ENCODE measurements at regions not wholly inside any gene's neighbourhood (a gene's known extent, or its start where the extent isn't known, plus 50 kb on each side); places are given as distances from the start of the nearest gene placed in this dataset.
"Not testable (repeated sequence)": the region's sequence is repeated elsewhere in the genome, so short reads cannot be mapped to it uniquely, and the experiment has no call there.

DNA sequence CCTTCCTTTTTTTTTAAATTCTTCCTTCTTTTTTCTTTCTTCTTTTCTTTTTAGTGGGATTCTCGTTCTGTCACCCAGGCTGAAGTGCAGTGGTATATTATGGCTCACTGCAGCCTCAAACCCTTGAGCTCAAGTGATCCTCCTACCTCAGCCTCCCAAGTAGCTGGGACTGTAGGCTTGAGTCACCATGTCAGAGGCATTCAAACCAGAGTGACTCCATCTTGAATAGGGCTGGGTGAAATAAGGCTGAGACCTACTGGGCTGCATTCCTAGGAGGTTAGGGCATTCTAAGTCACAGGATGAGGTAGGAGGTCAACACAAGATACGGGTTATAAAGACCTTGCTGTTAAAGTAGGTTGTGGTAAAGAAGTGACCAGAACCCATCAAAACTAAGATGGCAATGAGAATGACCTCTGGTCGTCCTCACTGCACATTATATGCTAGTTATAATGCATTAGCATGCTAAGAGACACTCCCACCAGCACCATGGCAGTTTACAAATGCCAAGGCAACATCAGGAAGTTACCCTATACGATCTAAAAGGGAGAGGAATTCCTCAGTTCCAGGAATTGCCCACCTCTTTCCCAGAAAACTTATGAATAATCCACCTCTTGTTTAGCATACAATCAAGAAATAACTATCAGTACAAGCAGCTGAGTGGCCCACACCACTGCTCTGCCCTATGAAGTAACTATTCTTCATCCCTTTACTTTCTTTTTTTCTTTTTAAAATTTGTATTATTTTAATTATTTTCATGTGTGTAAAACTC is 99.0 kb upstream of the ITGB1 start:
- Histone ChIP-seq H3K9me3 (no peaks in the 10 kb centered on the region), H3K4me3 (no peak overlapping the region), H3K36me3 (replicated peaks in 1 of 2; ENCODE audit: insufficient read depth in 1 of 2, low read depth in 2 of 2) (no peaks in the 10 kb centered on the region), H3K27me3 (no peaks in the 10 kb centered on the region), H3K27ac (no peak overlapping the region), H3K4me1 (no peaks in the 10 kb centered on the region)
- intact Hi-C loops (cut with DNase I) = no loop called here
- ATAC-seq (no peak), DNase-seq (no peak)
- 64 to 66% methylated on average over 4 of the region's 4 CpGs for WGBS, 2 donors
- TF ChIP-seq POLR2A (IDR thresholded peaks at IDR 0.05) = no peak
- TF ChIP-seq, protein P1, sequence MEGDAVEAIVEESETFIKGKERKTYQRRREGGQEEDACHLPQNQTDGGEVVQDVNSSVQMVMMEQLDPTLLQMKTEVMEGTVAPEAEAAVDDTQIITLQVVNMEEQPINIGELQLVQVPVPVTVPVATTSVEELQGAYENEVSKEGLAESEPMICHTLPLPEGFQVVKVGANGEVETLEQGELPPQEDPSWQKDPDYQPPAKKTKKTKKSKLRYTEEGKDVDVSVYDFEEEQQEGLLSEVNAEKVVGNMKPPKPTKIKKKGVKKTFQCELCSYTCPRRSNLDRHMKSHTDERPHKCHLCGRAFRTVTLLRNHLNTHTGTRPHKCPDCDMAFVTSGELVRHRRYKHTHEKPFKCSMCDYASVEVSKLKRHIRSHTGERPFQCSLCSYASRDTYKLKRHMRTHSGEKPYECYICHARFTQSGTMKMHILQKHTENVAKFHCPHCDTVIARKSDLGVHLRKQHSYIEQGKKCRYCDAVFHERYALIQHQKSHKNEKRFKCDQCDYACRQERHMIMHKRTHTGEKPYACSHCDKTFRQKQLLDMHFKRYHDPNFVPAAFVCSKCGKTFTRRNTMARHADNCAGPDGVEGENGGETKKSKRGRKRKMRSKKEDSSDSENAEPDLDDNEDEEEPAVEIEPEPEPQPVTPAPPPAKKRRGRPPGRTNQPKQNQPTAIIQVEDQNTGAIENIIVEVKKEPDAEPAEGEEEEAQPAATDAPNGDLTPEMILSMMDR (IDR thresholded peaks at IDR 0.05) = no peak

DNA sequence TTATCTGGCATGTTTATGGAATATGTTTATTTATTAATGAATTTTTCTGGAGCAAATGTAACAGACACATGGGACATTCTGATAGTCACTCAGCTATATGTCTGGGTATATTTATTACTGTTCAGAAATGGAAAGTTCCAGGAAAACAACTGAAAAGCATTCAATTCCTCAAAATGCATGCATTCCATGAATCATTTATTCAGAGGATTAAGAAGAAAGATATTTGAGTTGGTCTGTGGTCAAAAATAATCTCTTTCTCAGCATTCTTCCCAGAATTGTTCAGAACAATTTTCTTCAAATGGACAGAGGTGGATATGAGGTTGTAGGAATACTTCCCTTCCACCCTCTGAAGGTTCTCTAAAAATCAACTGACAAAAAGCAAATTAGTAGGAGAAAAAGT is 97.6 kb upstream of the ITGB1 start:
- intact Hi-C loops (cut with DNase I) = no loop called here

DNA sequence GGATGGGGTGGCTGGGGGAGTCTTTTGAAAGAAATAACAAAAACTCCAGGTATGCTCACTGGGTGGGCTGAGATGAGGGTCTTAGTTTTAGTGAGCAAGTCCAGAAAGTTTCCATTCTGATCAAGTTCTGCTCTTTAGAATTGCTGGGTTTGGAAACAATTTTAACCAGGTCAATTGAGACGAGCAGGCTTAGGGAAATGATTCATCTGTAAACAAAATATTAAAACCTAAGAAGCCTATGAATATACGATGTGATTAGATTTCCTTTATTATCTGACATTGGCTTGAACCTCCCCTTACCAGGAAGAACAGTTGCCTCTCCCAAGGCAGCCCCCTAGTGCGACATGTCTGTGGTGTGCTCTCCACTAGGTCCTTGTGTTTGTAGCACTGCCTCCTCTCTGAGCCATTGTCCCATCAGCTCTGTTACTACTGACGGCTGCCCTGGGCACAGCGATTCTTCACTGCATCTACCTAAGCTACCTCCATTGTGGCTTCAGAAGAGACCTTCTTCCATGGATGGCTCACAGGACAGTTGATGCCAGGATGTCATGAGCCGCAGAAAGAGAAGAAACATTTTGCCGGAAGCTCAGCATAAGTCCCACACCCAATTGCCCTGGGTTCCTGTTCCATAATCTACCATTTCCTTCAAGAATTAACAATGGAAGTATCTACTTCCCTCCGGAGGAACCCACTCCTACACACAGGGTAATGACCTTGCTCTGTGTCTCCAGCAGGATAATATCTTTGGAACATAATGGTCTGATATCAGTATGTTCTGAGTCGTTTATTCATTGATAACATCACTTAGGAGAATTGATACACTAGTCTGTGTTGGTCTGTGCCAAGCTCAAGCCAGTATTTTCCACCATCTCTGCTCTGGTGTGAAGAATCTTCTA is 95.1 kb upstream of the ITGB1 start:
- ATAC-seq (no peak), DNase-seq (no peak)
- Histone ChIP-seq H3K4me3 (no peak overlapping the region), H3K36me3 (replicated peaks in 1 of 2; ENCODE audit: insufficient read depth in 1 of 2, low read depth in 2 of 2) (no peaks in the 10 kb centered on the region), H3K4me1 (no peaks in the 10 kb centered on the region), H3K27me3 (no peaks in the 10 kb centered on the region), H3K9me3 (no peaks in the 10 kb centered on the region), H3K27ac (no peak overlapping the region)
- TF ChIP-seq POLR2A (IDR thresholded peaks at IDR 0.05) = no peak
- TF ChIP-seq, protein P1 (IDR thresholded peaks at IDR 0.05) = no peak
- intact Hi-C loops (cut with DNase I) = no loop called here
- WGBS, 2 donors = 71 to 77% methylated on average over 9 of the region's 9 CpGs

More for the DNA sequence above, 97.6 kb upstream of the ITGB1 start:
- no peak overlapping the region for H3K4me3 ChIP-seq
- DNase-seq (no peak), ATAC-seq (no peak)
- TF ChIP-seq POLR2A (IDR thresholded peaks at IDR 0.05) = no peak
- TF ChIP-seq, protein P1 (IDR thresholded peaks at IDR 0.05) = no peak
- no peaks in the 10 kb centered on the region for H3K27me3 ChIP-seq
- H3K27ac ChIP-seq = no peak overlapping the region
- H3K4me1 ChIP-seq = no peaks in the 10 kb centered on the region
- H3K36me3 ChIP-seq (replicated peaks in 1 of 2; ENCODE audit: insufficient read depth in 1 of 2, low read depth in 2 of 2) = no peaks in the 10 kb centered on the region
- H3K9me3 ChIP-seq = no peaks in the 10 kb centered on the region

DNA sequence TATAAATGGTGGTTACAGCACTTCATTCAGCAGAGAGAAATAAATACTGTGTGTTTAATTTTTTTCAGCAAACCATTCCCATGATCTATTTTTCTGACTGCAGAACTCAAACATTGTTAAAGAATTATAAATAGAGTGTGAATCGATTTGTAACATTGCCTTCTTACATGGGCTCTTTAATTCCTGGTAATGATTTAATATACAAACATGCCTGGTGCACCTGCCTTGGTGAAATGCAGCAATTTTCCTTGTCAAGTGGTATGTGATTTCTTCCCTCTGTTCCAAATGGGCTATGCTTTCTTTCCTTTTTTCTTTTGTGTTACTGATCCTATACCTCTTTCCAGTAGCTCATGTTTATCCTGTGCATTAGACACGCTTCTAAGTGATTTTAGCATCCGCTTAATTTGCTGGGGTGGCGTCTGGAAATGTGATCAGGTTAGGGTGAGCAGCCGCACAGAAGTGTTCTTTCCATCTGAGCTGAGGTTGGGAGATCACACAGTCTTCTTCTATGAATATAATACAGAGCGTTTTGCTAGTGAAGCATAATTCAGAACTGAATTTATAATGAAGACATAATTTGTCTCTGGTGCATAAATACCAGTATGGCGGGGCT is 94.3 kb upstream of the ITGB1 start:
- no peaks in the 10 kb centered on the region for H3K4me1 ChIP-seq
- 77 to 80% methylated on average over 7 of the region's 7 CpGs for WGBS, 2 donors
- intact Hi-C loops (cut with DNase I) = no loop called here
- no peak overlapping the region for H3K4me3 ChIP-seq
- TF ChIP-seq, protein P1 (IDR thresholded peaks at IDR 0.05) = no peak
- TF ChIP-seq POLR2A (IDR thresholded peaks at IDR 0.05) = no peak
- DNase-seq (no peak), ATAC-seq (no peak)
- H3K36me3 ChIP-seq (replicated peaks in 1 of 2; ENCODE audit: insufficient read depth in 1 of 2, low read depth in 2 of 2) = no peaks in the 10 kb centered on the region
- no peak overlapping the region for H3K27ac ChIP-seq
- H3K9me3 ChIP-seq = no peaks in the 10 kb centered on the region
- no peaks in the 10 kb centered on the region for H3K27me3 ChIP-seq

DNA sequence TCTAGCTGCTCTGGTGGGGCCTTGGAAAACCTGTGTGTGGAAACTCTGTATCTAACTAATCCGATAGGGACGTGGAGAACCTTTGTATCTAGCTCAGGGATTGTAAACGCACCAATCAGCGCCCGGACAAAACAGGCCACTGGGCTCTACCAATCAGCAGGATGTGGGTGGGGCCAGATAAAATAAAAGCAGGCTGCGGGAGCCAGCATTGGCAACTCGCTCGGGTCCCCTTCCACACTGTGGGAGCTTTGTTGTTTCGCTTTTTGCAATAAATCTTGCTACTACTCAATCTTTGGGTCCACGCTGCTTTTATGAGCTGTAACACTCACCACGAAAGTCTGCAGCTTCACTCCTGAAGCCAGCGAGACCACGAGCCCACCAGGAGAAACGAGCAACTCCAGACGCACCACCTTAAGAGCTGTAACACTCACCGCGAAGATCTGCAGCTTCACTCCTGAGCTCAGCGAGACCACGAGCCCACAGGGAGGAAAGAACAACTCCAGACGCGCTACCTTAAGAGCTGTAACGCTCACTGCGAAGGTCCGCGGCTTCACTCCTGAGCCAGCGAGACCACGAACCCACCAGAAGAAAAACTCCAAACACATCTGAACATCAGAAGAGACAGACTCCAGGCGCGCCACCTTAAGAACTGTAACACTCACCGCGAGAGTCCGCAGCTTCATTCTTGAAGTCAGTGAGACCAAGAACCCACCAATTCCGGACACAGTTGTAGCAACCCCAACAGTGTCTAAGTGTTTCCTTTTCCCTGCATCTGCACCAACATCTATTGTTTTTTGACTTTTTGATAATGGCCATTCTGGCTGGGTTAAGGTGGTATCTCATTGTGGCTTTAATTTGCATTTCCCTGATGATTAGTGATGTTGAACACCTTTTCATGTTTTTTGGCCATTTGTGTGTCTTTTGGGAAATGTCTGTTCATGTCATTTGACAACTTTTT is 92.2 kb upstream of the ITGB1 start:
- H3K27ac ChIP-seq; H3K4me3 ChIP-seq; H3K9me3 ChIP-seq; intact Hi-C loops (cut with DNase I); H3K27me3 ChIP-seq; H3K36me3 ChIP-seq (replicated peaks in 1 of 2; ENCODE audit: insufficient read depth in 1 of 2, low read depth in 2 of 2); DNase-seq; H3K4me1 ChIP-seq; ATAC-seq: not testable (repeated sequence)
- 86 to 92% methylated on average over 27 to 33 of the region's 33 CpGs for WGBS, 2 donors
